ENCODE measurements at regions not wholly inside any gene's neighbourhood (a gene's known extent, or its start where the extent isn't known, plus 50 kb on each side); places are given as distances from the start of the nearest gene placed in this dataset.
A peak's percentile ranks its signal among the peaks of the same experiment; 100 is the strongest.
"Not testable (repeated sequence)": the region's sequence is repeated elsewhere in the genome, so short reads cannot be mapped to it uniquely, and the experiment has no call there.

- no peak for DNase-seq (ENCODE audit: low spot score)
- ChIA-PET CTCF (interaction anchor here (0.7 kb wide), 1 partner anchor 291 kb away, joined by 3 read pairs; no protein-coding TSS in a partner anchor), POLR2A (ENCODE audit: low non-redundant PET) (no interaction called here)
- TF ChIP-seq CTCF (conservative IDR thresholded peaks at IDR 0.05; ENCODE audit: low read depth), result no peak
- no peak overlapping the region for H3K27ac ChIP-seq
These were observed 821.7 kb downstream of the TMEM121 start for GRCh38 chr14:106347890-106348755.

DNA sequence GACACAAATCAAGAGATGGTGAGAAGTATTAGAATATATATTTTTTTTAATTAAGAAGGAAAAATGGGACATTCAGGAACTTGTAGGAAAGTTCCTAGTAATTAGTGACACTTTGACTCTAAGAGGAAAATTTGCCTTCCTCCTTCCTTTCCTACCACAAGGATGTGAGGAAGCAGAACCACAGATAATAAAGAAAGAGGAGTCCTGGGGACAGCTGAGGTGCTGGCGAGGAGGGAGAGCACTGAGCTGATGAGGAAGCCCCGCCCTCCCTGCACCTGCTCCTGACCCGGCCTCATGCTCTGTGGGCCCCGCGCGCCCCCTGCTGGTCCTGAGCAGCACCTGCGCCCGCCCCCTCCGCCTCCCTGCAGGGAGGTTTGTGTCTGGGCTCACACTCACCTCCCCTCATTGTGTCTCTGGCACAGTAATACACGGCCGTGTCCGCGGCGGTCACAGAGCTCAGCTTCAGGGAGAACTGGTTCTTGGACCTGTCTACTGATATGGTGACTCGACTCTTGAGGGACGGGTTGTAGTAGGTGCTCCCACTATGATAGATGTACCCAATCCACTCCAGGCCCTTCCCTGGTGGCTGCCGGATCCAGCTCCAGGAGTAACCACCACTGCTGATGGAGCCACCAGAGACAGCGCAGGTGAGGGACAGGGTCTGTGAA is 822.6 kb downstream of the TMEM121 start:
- H3K27ac ChIP-seq; DNase-seq (ENCODE audit: low spot score); POLR2A ChIA-PET (ENCODE audit: low non-redundant PET): not testable (repeated sequence)
- CTCF ChIA-PET, result interaction anchor here (0.7 kb wide), 1 partner anchor 290 kb away, joined by 3 read pairs; no protein-coding TSS in a partner anchor
- peak; percentile 33 for TF ChIP-seq CTCF (conservative IDR thresholded peaks at IDR 0.05; ENCODE audit: low read depth)

DNA sequence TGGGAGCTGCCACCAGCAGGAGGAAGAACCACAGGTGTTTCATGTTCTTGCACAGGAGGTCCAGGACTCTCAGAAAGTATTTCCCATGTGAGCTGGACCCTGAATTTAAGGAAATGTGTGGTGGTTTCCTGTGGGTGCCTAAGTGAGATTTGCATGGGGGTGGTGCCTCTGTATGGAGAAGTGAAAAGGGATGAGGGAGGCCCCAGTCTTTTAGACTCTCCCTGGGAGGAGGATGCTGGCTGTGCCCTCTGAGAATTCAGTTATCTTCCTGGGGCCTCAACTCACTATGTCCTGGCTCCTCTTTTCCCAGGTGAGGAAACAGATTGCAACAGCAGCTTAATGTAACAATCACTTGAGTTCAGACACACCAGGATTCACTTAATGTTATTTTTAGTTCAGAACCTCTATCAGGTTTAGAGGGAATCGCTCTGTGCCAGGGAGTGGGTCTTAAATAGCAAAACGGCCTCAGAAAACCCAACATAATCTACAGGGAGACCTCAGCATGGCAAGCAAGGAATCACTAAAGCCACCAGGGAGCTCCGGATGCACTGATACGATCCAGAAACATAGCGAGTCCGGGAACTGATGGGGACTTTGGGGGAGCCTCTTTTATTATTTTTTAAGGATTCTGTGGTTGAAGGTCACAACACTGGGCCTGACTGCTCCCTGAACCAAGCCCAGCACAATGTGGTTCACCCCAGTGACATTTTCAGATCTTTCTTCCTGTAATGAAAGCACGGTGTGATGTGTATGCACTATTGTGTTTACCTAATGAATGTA is 823.5 kb downstream of the TMEM121 start:
- CTCF ChIA-PET; DNase-seq (ENCODE audit: low spot score); H3K27ac ChIP-seq; POLR2A ChIA-PET (ENCODE audit: low non-redundant PET): not testable (repeated sequence)

GRCh38 chr14:106355007-106355791 is 828.8 kb downstream of the TMEM121 start:
- CTCF ChIA-PET, H3K27ac ChIP-seq: not testable (repeated sequence)

GRCh38 chr14:106355881-106356642 is 829.7 kb downstream of the TMEM121 start:
- DNase-seq (ENCODE audit: low spot score); POLR2A ChIA-PET (ENCODE audit: low non-redundant PET); CTCF ChIA-PET; H3K27ac ChIP-seq: not testable (repeated sequence)

More at GRCh38 chr14:106355007-106355791, 828.8 kb downstream of the TMEM121 start:
- DNase-seq (ENCODE audit: low spot score); POLR2A ChIA-PET (ENCODE audit: low non-redundant PET): not testable (repeated sequence)

DNA sequence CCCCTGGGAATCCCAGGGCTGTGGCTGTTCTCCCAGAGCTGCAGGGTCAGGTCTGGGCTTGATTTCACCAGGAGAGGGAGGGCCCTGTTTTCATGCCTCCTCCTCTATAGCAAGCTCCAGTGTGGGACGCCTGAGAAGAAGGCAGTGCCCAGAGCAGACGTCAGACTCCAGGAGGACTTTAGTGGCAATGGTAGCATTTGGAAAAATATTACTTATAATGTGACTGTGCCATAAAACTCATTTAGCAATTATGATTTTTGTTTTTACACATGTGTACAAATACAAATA is 830.2 kb downstream of the TMEM121 start:
- POLR2A ChIA-PET (ENCODE audit: low non-redundant PET); CTCF ChIA-PET; DNase-seq (ENCODE audit: low spot score); H3K27ac ChIP-seq: not testable (repeated sequence)

GRCh38 chr14:106359157-106359887 is 832.9 kb downstream of the TMEM121 start:
- H3K27ac ChIP-seq; POLR2A ChIA-PET (ENCODE audit: low non-redundant PET); DNase-seq (ENCODE audit: low spot score); CTCF ChIA-PET: not testable (repeated sequence)

DNA sequence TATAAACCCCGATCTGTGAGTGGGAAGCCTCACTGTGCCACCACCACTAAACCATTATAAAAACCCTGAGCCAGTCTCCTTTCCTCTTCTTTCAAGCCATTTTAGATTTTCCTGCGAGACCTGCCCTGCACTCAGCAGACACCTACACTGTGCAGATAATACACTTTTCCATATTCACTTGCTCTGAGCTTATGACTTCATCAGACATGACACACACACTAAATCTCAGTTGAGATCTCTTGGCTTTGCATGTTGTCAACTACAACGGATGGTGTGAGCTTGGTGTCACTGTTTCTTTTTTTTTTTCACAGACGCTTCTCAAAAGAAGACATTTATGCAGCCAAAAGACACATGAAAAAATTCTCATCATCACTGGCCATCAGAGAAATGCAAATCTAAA is 839.0 kb downstream of the TMEM121 start:
- DNase-seq (ENCODE audit: low spot score); POLR2A ChIA-PET (ENCODE audit: low non-redundant PET); H3K27ac ChIP-seq; CTCF ChIA-PET: not testable (repeated sequence)

DNA sequence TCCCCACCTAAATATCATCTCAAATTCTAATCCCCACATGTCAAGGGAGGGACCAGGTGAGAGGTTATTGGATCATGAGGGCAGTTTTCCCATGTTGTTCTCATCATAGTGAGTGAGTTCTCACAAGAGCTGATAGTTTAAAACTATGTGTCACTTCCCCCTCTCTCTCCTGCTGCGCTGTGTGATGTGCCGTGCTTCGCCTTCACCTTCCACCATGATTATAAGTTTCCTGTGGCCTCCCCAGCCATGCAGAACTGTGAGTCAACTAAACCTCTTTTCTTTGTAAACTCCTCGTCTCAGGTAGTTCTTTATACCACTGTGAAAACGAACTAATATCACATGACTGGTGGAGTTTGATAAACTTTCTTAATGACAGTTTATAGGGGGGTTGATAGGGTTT is 839.5 kb downstream of the TMEM121 start:
- DNase-seq (ENCODE audit: low spot score); CTCF ChIA-PET; H3K27ac ChIP-seq; POLR2A ChIA-PET (ENCODE audit: low non-redundant PET): not testable (repeated sequence)

- H3K27ac ChIP-seq; POLR2A ChIA-PET (ENCODE audit: low non-redundant PET); DNase-seq (ENCODE audit: low spot score): not testable (repeated sequence)
- CTCF ChIA-PET, result interaction anchor here (0.6 kb wide), 1 partner anchor 254 kb away, joined by 3 read pairs; no protein-coding TSS in a partner anchor
These were observed 840.6 kb downstream of the TMEM121 start for GRCh38 chr14:106366971-106367370.

DNA sequence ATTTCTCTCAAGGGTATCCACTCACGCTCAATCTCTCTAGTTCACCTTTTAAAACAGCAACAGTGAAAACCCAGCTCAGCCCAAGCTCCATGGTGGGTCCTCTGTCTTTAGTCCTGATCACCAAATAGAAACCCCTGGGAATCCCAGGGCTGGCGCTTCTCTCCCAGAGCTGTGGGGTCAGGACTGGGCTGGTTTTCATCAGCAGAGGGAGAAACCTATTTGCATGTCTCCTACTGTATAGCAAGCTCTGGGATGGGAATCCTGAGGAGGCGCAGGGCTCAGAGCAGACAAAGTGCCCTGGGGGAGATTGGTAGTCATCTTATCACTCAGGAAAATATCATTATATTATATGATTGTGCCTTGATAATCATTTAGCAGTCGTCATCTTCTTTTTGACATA is 843.1 kb downstream of the TMEM121 start:
- CTCF ChIA-PET; H3K27ac ChIP-seq; DNase-seq (ENCODE audit: low spot score); POLR2A ChIA-PET (ENCODE audit: low non-redundant PET): not testable (repeated sequence)
